NCI-H82 treated with DMSO at 0.1 percent for 48 hours (cell line): ENCODE measurements at regions not wholly inside any gene's neighbourhood (a gene's known extent, or its start where the extent isn't known, plus 50 kb on each side); places are given as distances from the start of the nearest gene placed in this dataset.
A peak's percentile ranks its signal among the peaks of the same experiment; 100 is the strongest.

Experiments
- DNase-seq: peaks from one replicate; lab custom pipeline; 2025; ENCODE audit not compliant: unreplicated experiment; lab: John Stamatoyannopoulos, UW

- no peak for DNase-seq
These were observed 241.9 kb upstream of the SLC14A2 start for GRCh38 chr18:45373286-45373880.

GRCh38 chr18:45374236-45374635 is 241.0 kb upstream of the SLC14A2 start:
- no peak for DNase-seq

- no peak for DNase-seq
These were observed 240.2 kb upstream of the SLC14A2 start for GRCh38 chr18:45374878-45375630.

GRCh38 chr18:45376193-45376592 is 239.1 kb upstream of the SLC14A2 start:
- no peak for DNase-seq

DNA sequence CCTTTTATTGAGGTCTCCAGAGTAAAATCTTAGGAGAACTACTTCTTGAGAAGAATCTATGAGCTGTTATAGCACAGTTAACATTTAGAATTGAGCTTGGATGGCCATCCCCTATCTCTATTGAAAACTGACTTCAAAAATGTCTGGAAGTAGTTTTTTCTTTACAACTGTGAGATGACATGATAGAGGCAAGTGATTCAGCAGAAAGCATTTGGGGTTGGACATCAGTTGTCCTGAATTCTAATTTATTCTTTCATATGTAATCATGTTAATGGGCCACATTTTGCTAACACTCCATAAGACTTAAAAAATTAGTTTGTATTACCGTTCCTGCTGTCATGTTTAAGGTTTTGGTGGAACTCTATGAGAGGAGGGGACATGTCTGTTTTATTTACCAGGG is 237.0 kb upstream of the SLC14A2 start:
- DNase-seq: no peak

GRCh38 chr18:45378933-45379332 is 236.3 kb upstream of the SLC14A2 start:
- no peak for DNase-seq

- no peak for DNase-seq
These were observed 235.4 kb upstream of the SLC14A2 start for GRCh38 chr18:45379903-45380302.

GRCh38 chr18:45381282-45381681 is 234.0 kb upstream of the SLC14A2 start:
- no peak for DNase-seq

- DNase-seq: no peak
These were observed 232.0 kb upstream of the SLC14A2 start for GRCh38 chr18:45383228-45383627.

DNA sequence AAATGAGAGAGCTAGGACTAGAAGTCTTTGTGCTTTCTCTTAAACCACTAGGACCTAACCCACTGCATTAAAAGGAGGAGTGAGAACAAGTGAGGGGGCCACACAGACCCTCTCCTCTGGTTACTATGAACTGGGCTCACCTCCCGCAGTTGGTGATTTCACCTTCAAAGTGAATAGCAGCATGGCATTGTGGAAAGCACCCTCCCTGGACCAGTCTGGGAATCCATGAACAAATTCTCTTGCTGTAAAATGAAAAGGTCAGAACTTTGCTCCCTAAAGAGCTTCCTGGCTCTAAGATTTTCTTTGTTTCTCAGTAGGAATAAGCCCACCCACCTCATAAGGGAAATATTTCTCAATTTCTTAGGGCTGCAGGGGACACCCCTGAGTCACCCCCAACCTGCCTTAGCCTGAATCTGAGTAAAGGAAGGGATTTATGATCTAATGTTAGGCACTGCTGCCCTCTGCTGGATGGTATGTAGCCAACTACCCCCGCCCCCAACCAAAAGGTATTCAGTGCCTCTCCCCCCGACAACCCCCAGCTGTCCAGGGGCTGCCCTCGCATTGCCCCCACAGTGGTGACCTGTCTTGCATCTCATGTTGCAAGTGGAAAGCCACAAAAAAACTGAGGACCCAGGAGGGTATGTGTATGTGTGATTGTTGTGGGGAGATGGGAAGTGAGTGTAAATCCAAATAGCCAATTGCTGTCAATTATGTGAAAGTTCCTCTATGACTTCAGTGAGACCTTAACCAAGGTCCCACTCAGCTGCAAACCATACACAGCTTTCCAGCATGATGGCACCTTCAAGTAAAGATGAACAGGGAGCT is 230.9 kb upstream of the SLC14A2 start:
- DNase-seq: peak; percentile 17

DNA sequence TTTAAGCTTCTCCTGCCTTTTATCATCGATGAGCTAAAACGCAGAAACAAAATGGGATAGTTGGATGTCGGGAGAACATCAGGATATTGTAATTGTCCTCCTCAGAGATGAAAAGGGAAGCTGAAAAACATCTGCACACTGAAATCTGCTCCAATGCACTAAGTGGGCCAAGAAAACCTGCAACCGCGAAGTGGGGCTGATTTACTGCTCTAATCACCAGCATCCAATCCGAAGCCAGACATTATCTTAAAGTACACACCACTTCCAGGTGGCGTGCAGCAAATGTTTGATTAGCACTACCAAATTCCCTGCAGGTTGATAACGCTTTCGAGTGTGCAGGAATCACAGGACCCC is 230.3 kb upstream of the SLC14A2 start:
- DNase-seq: no peak

- peak; percentile 1 for DNase-seq
These were observed 229.1 kb upstream of the SLC14A2 start for GRCh38 chr18:45386041-45386655.

DNA sequence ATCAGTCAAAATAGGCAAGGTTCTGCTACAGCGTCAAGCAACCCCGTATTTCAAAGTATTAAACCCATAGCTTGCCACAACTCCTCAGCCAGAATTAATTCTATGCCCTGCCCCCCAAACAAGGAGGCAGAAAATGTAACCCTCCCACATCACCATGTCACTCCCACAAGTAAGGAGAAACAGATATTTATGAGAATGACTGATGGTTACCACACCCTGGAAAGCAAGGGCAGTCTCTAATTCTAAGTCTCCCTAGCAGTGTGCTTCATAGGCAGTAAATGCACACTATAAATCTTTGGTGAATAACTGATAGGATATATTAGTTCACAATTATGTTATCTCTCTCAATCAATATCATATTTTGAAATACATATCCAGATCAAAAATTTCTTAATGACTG is 228.0 kb upstream of the SLC14A2 start:
- no peak for DNase-seq

DNA sequence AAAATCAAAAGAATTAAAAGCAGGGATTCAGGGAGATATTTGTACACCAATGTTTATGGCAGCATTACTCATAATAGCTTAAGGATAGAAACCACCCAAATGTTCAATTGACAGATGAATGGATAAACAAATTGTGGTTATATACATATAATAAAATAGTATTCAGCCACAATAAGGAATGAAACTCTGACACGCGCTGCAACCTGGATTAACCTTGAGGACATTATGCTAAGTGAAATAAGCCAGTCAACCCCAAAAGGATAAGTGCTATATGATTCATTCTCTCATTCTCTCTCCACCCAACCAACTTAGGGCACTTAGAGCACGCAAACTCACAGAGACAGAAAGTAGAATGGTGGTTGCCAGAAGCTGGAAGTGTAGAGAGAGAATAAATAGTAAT is 216.8 kb upstream of the SLC14A2 start:
- no peak for DNase-seq

DNA sequence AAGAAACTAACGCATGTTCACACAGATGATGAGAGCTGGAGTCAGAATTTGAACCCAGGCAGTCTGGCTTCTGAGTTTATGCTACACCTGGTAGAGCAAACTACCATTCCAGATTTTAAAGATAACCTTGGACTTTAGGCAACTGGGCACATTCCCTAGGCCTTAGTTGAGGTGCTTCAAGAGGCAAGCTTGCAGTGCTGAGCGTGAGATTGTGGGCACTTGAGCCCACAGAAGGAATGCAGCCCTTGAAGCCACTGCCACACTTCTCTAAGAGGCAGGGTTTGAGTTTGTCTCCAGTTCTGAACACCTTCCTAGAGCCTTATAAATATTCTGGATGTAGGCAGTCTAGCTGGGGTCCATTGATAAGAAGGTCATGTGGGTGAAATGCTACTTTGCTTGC is 216.1 kb upstream of the SLC14A2 start:
- DNase-seq: no peak

DNA sequence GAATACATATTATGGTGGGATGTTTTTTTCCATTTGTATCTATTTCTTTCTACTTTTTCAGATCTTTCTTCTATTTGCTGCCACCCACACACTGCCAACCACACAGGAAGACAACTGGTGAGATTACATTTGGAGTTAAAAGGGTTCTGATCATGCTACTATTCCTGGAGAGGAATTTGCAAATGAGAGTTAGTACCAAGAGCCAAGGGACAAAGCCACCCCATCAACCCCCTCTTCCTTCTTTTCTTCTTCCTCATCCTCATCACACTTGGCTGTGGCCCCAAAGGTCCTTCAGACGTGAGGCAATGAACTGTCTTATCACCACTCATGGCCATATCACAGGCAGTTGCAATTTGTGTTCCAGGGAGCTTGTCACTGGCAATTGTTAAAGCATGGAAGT is 215.6 kb upstream of the SLC14A2 start:
- no peak for DNase-seq

DNA sequence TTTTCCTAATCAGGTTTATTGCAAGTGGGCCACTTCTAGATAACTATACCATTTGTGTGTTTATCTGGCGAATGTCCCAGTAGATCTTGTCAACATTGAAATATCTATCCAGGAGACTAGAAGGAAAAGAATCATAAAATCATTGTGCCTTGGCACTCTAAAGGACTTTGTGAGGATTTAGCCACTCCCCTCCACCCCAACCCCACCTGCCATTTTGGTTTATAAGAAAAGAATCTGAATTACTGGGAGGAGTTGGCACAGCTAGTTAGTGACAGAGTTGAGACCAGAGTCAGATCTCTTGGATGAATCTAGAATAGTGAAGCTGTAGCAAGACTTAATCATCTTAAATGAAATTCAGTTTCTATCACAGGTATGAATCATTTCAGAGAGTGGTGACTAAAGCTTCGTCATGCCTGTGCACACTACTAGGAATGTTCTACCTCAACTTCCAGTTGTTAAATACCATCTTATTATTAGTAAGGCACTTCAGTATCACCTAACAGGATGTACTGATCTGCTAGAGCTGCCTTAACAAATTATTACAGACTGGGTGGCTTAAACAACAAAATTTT is 212.7 kb upstream of the SLC14A2 start:
- no peak for DNase-seq

GRCh38 chr18:45403341-45404049 is 211.8 kb upstream of the SLC14A2 start:
- no peak for DNase-seq

- DNase-seq: no peak
These were observed 207.1 kb upstream of the SLC14A2 start for GRCh38 chr18:45408218-45408617.

GRCh38 chr18:45409971-45410370 is 205.3 kb upstream of the SLC14A2 start:
- DNase-seq: no peak

DNA sequence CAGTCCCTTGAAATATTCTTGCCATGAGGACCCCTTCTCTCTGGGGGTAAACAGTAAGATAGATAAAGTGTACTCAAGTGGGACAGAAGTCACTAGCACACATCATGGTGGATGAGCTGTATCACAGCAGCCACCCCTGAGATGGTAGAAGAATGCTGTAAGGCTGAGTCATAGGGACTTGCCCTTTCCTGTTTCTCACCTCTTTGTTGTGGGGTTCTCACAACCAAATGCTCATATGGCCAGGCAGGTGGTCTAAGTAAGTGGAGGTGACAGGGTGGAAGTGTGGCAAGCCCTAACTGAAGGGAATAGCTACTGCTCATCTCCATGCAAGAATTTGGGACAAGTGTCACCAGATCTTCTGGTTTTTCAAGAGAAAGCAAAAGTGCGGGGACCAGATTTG is 202.7 kb upstream of the SLC14A2 start:
- no peak for DNase-seq
